ENCODE measurements at regions not wholly inside any gene's neighbourhood (a gene's known extent, or its start where the extent isn't known, plus 50 kb on each side); places are given as distances from the start of the nearest gene placed in this dataset.

DNA sequence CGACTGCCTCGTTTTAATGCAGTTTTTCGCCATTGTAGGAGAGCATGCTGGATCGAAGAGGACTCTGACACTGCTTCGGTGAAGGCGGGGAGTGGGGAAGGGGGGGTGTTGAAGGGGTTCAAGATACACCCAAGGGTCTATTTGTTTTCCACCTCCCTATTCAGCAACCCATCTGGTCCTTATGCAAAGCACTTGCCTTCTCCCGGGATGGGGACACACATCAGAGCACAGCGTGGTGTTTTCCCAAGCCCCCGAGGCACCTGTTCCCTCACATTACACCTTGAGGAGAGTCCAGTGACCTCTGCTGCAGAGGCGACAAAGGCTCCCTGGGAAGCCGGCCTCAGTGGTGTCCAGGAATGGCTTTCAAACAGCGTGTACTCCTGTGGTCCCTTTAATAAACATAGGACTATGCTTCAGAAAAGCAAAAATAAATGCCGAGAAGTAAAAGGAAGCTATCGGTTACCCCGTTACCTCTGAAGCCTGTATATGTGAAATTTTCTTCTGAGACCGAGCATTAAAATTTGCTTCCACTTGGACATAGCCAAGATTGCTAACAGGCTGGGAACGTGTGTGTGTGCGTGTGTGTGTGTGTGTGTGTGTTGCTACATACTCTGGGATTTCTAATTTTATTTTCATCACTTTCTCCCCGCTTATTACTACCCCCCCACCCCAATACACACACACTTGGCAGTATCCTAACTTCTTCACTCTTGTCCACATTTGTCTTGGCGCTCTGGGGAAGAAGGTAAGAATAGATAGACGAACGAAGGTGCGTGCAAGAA is 53.2 kb downstream of the CCDC54 start:
- TF ChIP-seq, protein P1, sequence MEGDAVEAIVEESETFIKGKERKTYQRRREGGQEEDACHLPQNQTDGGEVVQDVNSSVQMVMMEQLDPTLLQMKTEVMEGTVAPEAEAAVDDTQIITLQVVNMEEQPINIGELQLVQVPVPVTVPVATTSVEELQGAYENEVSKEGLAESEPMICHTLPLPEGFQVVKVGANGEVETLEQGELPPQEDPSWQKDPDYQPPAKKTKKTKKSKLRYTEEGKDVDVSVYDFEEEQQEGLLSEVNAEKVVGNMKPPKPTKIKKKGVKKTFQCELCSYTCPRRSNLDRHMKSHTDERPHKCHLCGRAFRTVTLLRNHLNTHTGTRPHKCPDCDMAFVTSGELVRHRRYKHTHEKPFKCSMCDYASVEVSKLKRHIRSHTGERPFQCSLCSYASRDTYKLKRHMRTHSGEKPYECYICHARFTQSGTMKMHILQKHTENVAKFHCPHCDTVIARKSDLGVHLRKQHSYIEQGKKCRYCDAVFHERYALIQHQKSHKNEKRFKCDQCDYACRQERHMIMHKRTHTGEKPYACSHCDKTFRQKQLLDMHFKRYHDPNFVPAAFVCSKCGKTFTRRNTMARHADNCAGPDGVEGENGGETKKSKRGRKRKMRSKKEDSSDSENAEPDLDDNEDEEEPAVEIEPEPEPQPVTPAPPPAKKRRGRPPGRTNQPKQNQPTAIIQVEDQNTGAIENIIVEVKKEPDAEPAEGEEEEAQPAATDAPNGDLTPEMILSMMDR (IDR thresholded peaks at IDR 0.05) = no peak
- no peak for TF ChIP-seq POLR2A (IDR thresholded peaks at IDR 0.05)
